GM12878 (cell line): ENCODE measurements at regions not wholly inside any gene's neighbourhood (a gene's known extent, or its start where the extent isn't known, plus 50 kb on each side); places are given as distances from the start of the nearest gene placed in this dataset.

Source experiments
- ATAC-seq: fragments of 200-7000 bp; cut with Tn5 transposase; 3 replicates; pipeline ENCODE4 v1.9.1; 2020; ENCODE audit warnings: mild to moderate bottlenecking, moderate library complexity
- BruUV-seq: library from RNA; stranded (reverse); fragments of 400-500 nt; replicated peaks from 2 replicates; lab custom pipeline; 2021; lab: Mats Ljungman, UMichigan
- CTCF ChIA-PET: fragments of 300-600 bp; sonication (Branson Sonifier 250); formaldehyde crosslinking; extraction: SDS; loops from one replicate; lab custom pipeline; 2021; ENCODE audit warnings: inconsistent platforms; lab: Yijun Ruan, JAX
- POLR2A ChIA-PET: fragments of 350-600 bp; formaldehyde crosslinking; extraction: SDS; loops from one replicate; lab custom pipeline; 2021; ENCODE audit warnings: inconsistent platforms; lab: Charles Lee
- RAD21 ChIA-PET: fragments of 300-600 bp; sonication (Branson Sonifier 250); formaldehyde crosslinking; loops from one replicate; lab custom pipeline; 2023; ENCODE audit warnings: antibody characterized with exemption; ENCODE audit not compliant: unreplicated experiment; lab: Charles Lee
- SMC1A ChIA-PET: fragments of 300-600 bp; sonication (Branson Sonifier 250); formaldehyde crosslinking; loops from one replicate; lab custom pipeline; 2023; ENCODE audit not compliant: unreplicated experiment, uncharacterized antibody; lab: Charles Lee
- DNase-seq: peaks from one replicate; pipeline ENCODE4 v3.0.0-alpha.2; 2011; ENCODE audit warnings: low read depth, low spot score
- FAIRE-seq: peaks from 3 replicates; lab custom pipeline; 2011; peaks lifted over from hg19 to GRCh38; lab: Jason Lieb, UNC
- H2AFZ ChIP-seq: 2 replicates; pipeline ENCODE4 v1.6.0; 2011; ENCODE audit warnings: low read depth, low read length, control low read depth; ENCODE audit not compliant: control insufficient read depth
- H3K27ac ChIP-seq: 2 replicates; pipeline ENCODE4 v1.5.1; 2011; ENCODE audit warnings: control low read depth; ENCODE audit not compliant: control insufficient read depth, insufficient read depth
- H3K27me3 ChIP-seq, 2 experiments: replicated peaks in 1 of 2; 2 replicates each; pipeline versions ENCODE4 v1.6.0 to v1.6.1; 2011; ENCODE audit warnings: low read length in 1 of 2; ENCODE audit not compliant: control insufficient read depth in 2 of 2, insufficient read depth in 2 of 2
- H3K36me3 ChIP-seq, 2 experiments: 2 replicates each; pipeline ENCODE4 v1.5.1; 2011; ENCODE audit warnings: low read length in 1 of 2; ENCODE audit not compliant: control insufficient read depth in 2 of 2, insufficient read depth in 2 of 2
- H3K4me1 ChIP-seq: 2 replicates; pipeline ENCODE4 v1.6.1; 2011; ENCODE audit warnings: mild to moderate bottlenecking, low read length, moderate library complexity, mixed read lengths; ENCODE audit not compliant: control insufficient read depth, insufficient read depth
- H3K4me2 ChIP-seq: 2 replicates; pipeline ENCODE4 v1.6.0; 2011; ENCODE audit warnings: control low read depth; ENCODE audit not compliant: control insufficient read depth, insufficient read depth
- H3K4me3 ChIP-seq: fragments of 200-600 bp; sonication (generic); 2 replicates; pipeline ENCODE4 v1.5.1; 2016
- H3K79me2 ChIP-seq: 2 replicates; pipeline ENCODE4 v1.6.0; 2011; ENCODE audit warnings: low read length; ENCODE audit not compliant: control insufficient read depth, insufficient read depth
- H3K9ac ChIP-seq: 2 replicates; pipeline ENCODE4 v1.8.0; 2011; ENCODE audit warnings: low read length, control low read depth, mixed read lengths; ENCODE audit not compliant: control insufficient read depth, insufficient read depth
- H3K9me3 ChIP-seq: replicated peaks from 3 replicates; pipeline ENCODE4 v1.5.1; 2011; ENCODE audit warnings: mild to moderate bottlenecking, low read length; ENCODE audit not compliant: control insufficient read depth, insufficient read depth
- H4K20me1 ChIP-seq: 2 replicates; pipeline ENCODE4 v1.6.0; 2011; ENCODE audit not compliant: control insufficient read depth, insufficient read depth
- BCL11A ChIP-seq: IDR thresholded peaks from 2 replicates; pipeline ENCODE4 v1.6.1; 2011; ENCODE audit warnings: low read depth, low read length
- CHD2 ChIP-seq: IDR thresholded peaks from 2 replicates; pipeline ENCODE4 v1.6.1; 2011; ENCODE audit warnings: low read depth, low read length, improper control_type of control experiment, borderline replicate concordance
- CREB1 ChIP-seq: IDR thresholded peaks from 2 replicates; pipeline ENCODE4 v1.6.1; 2012; ENCODE audit warnings: low read depth, mild to moderate bottlenecking, inconsistent platforms
- CUX1 ChIP-seq: IDR thresholded peaks from 2 replicates; pipeline ENCODE4 v1.6.1; 2012; ENCODE audit warnings: improper control_type of control experiment, low read depth, low read length; ENCODE audit not compliant: insufficient replicate concordance
- MYC ChIP-seq: IDR thresholded peaks from 2 replicates; pipeline ENCODE4 v1.6.1; 2011; ENCODE audit warnings: mild to moderate bottlenecking, low read length, moderate library complexity, inconsistent platforms; ENCODE audit not compliant: insufficient read depth, insufficient replicate concordance, insufficient read length, severe bottlenecking
- NFIC ChIP-seq: IDR thresholded peaks from 2 replicates; pipeline ENCODE4 v1.6.1; 2012; ENCODE audit warnings: low read depth, mild to moderate bottlenecking, inconsistent platforms, low read length, moderate library complexity
- PML ChIP-seq: IDR thresholded peaks from 2 replicates; pipeline ENCODE4 v1.6.1; 2012; ENCODE audit warnings: low read length, inconsistent platforms
- SMC3 ChIP-seq: IDR thresholded peaks from 2 replicates; pipeline ENCODE4 v1.6.1; 2011; ENCODE audit warnings: low read length, improper control_type of control experiment, borderline replicate concordance
- ZSCAN29 ChIP-seq: fragments of 450-650 bp; IDR thresholded peaks from 2 replicates; pipeline ENCODE4 v1.6.1; 2017; ENCODE audit warnings: mild to moderate bottlenecking, moderate library complexity
- WGBS: methylation state at CpG from one replicate; pipeline ENCODE4 v1.1.6; 2016; ENCODE audit warnings: low lambda C conversion rate; ENCODE audit not compliant: insufficient replicate concordance, insufficient coverage; ENCODE audit errors: missing lambda C conversion rate; 5-methylcytosine and 5-hydroxymethylcytosine counted together
- in situ Hi-C: fragments of 300-500 bp; cut with MboI; formaldehyde crosslinking; loops from 9 replicates; pipeline ENCODE4 v1.14.3; 2018; ENCODE audit warnings: mixed read lengths
- intact Hi-C: fragments of 100-400 bp; cut with micrococcal nuclease; formaldehyde crosslinking; loops from one replicate; pipeline ENCODE4 v1.14.2; 2022; ENCODE audit not compliant: unreplicated experiment

GRCh38 chr2:16012029-16012596, 71.8 kb downstream of the MYCN start:
- peaks cover 2 to 9% of the 10 kb centered on the region in 2 experiments for H3K27me3 ChIP-seq
- 6% methylated on average over 2 of the region's 2 CpGs for WGBS
- H2AFZ ChIP-seq, result no peak overlapping the region
- no peaks in the 10 kb centered on the region for H3K4me1 ChIP-seq
- FAIRE-seq, result no peak
- H3K36me3 ChIP-seq, result no peaks in the 10 kb centered on the region
- ChIA-PET SMC1A (no interaction called here), CTCF (no interaction called here), RAD21 (no interaction called here), POLR2A (no interaction called here)
- no TSS peak for BruUV-seq
- H4K20me1 ChIP-seq, result no peaks in the 10 kb centered on the region
- no peaks in the 10 kb centered on the region for H3K79me2 ChIP-seq
- TF ChIP-seq CUX1 (no peak), CREB1 (no peak), BCL11A (no peak), PML (no peak), CHD2 (no peak), MYC (no peak), NFIC (no peak), SMC3 (no peak), ZSCAN29 (no peak)
- intact Hi-C loops (no loop called here), in situ Hi-C loops (no loop called here)
- DNase-seq, result no peak
- no peaks in the 10 kb centered on the region for H3K9me3 ChIP-seq
- no peak overlapping the region for H3K9ac ChIP-seq
- no peak overlapping the region for H3K4me2 ChIP-seq
- no peak overlapping the region for H3K4me3 ChIP-seq
- no peak overlapping the region for H3K27ac ChIP-seq
- ATAC-seq, result no peak
